K562 (cell line): ENCODE measurements at regions not wholly inside any gene's neighbourhood (a gene's known extent, or its start where the extent isn't known, plus 50 kb on each side); places are given as distances from the start of the nearest gene placed in this dataset.

Source experiments
- ATAC-seq: fragments of 200-7000 bp; cut with Tn5 transposase; 3 replicates; pipeline ENCODE4 v1.9.1; 2020; ENCODE audit warnings: moderate library complexity
- BruUV-seq: library from RNA; stranded (reverse); fragments of 400-500 nt; replicated peaks from 2 replicates; lab custom pipeline; 2021; lab: Mats Ljungman, UMichigan
- CTCF ChIA-PET: fragments of 300-600 bp; formaldehyde crosslinking; extraction: SDS; loops from one replicate; lab custom pipeline; 2021; ENCODE audit warnings: low intra/inter-chr PET ratio; lab: Yijun Ruan, JAX
- POLR2A ChIA-PET: fragments of 300-600, 350-650 bp; sonication (Branson Sonifier 250); formaldehyde crosslinking; extraction: SDS; loops from one replicate; lab custom pipeline; 2021; ENCODE audit warnings: antibody characterized with exemption, inconsistent platforms; lab: Yijun Ruan, JAX
- DNase-seq, 4 experiments: peaks; one replicate each; pipeline versions ENCODE4 v3.0.0 to v3.0.0-alpha.2; 2011 to 2018; ENCODE audit warnings: low spot score in 3 of 4, mixed read lengths in 3 of 4; ENCODE audit errors: extremely low read depth in 1 of 4
- FAIRE-seq: peaks from 2 replicates; lab custom pipeline; 2011; peaks lifted over from hg19 to GRCh38; lab: Jason Lieb, UNC
- H2AFZ ChIP-seq: 2 replicates; pipeline ENCODE4 v1.6.0; 2011; ENCODE audit warnings: low read depth, low read length, control low read depth, inconsistent platforms
- H3K27ac ChIP-seq: fragments of 200-600 bp; 3 replicates; pipeline ENCODE4 v1.8.0; 2011; ENCODE audit warnings: low read depth, mild to moderate bottlenecking, control low read depth, inconsistent platforms, low read length, moderate library complexity, mixed read lengths; ENCODE audit errors: extremely low read depth
- H3K27me3 ChIP-seq, 2 experiments: fragments of 300-600 bp in 1 of 2; 2 replicates in 1 of 2; 3 replicates in 1 of 2; pipeline versions ENCODE4 v1.6.0 to v1.8.0; 2011; ENCODE audit warnings: inconsistent platforms in 2 of 2, low read length in 2 of 2, mild to moderate bottlenecking in 1 of 2, mixed read lengths in 1 of 2, moderate library complexity in 1 of 2; ENCODE audit not compliant: control insufficient read depth in 2 of 2, insufficient read depth in 2 of 2
- H3K36me3 ChIP-seq: fragments of 300-600 bp; 3 replicates; pipeline ENCODE4 v1.8.0; 2011; ENCODE audit warnings: mild to moderate bottlenecking, low read length, inconsistent platforms; ENCODE audit not compliant: control insufficient read depth, insufficient read depth
- H3K4me1 ChIP-seq, 2 experiments: fragments of 200-600 bp in 1 of 2; replicated peaks in 1 of 2; 2 replicates in 1 of 2; 3 replicates in 1 of 2; pipeline versions ENCODE4 v1.5.1 to v1.8.0; 2011; ENCODE audit warnings: inconsistent platforms in 2 of 2, low read length in 2 of 2, mild to moderate bottlenecking in 1 of 2, mixed read lengths in 1 of 2, moderate library complexity in 1 of 2; ENCODE audit not compliant: control insufficient read depth in 2 of 2, insufficient read depth in 2 of 2
- H3K4me2 ChIP-seq: 2 replicates; pipeline ENCODE4 v1.6.1; 2011; ENCODE audit warnings: low read length, control low read depth, inconsistent platforms, mixed read lengths; ENCODE audit not compliant: insufficient read depth
- H3K4me3 ChIP-seq: fragments of 200-600 bp; sonication (generic), shearing (Covaris generic); 2 replicates; pipeline ENCODE4 v1.5.1; 2016; ENCODE audit warnings: control low read depth, inconsistent platforms
- H3K79me2 ChIP-seq: fragments of 200-600 bp; 3 replicates; pipeline ENCODE4 v1.8.0; 2011; ENCODE audit warnings: low read length, inconsistent platforms; ENCODE audit not compliant: control insufficient read depth, insufficient read depth
- H3K9ac ChIP-seq, 2 experiments: 2 replicates each; pipeline versions ENCODE4 v1.6.0 to v1.6.1; 2011; ENCODE audit warnings: low read depth in 2 of 2, low read length in 2 of 2, control low read depth in 1 of 2, inconsistent platforms in 1 of 2, mild to moderate bottlenecking in 1 of 2, mixed read lengths in 1 of 2; ENCODE audit not compliant: insufficient read depth in 1 of 2
- H3K9me1 ChIP-seq: one replicate; pipeline ENCODE4 v1.6.0; 2011; ENCODE audit warnings: inconsistent platforms, mild to moderate bottlenecking, low read length, moderate library complexity; ENCODE audit not compliant: control insufficient read depth, insufficient read depth
- H3K9me3 ChIP-seq: replicated peaks from 2 replicates; pipeline ENCODE4 v1.5.1; 2011; ENCODE audit warnings: low read depth, low read length, inconsistent platforms; ENCODE audit not compliant: control insufficient read depth, insufficient read depth
- H4K20me1 ChIP-seq: replicated peaks from 2 replicates; pipeline ENCODE4 v1.6.1; 2011; ENCODE audit warnings: low read length, inconsistent platforms, mixed read lengths; ENCODE audit not compliant: control insufficient read depth, insufficient read depth
- EZH2 ChIP-seq: IDR thresholded peaks from 2 replicates; pipeline ENCODE4 v1.6.1; 2012; ENCODE audit warnings: low read depth, mild to moderate bottlenecking, inconsistent platforms, low read length, borderline replicate concordance
- SP1 ChIP-seq: sonication (generic); formaldehyde crosslinking; IDR thresholded peaks from 2 replicates; pipeline ENCODE4 v1.8.1; 2022; ENCODE audit warnings: mild to moderate bottlenecking, missing genetic modification reagents
- TRIM24 ChIP-seq, 2 experiments: fragments of 450-650 bp; IDR thresholded peaks; 2 replicates each; pipeline ENCODE4 v1.6.1; 2016
- ZFP36 ChIP-seq: fragments of 150-350 bp; IDR thresholded peaks from 2 replicates; pipeline ENCODE4 v1.6.1; 2018; ENCODE audit warnings: low read length, low read depth; ENCODE audit not compliant: partially characterized antibody
- ZMIZ1 ChIP-seq, 2 experiments: fragments of 150-350 bp in 1 of 2; IDR thresholded peaks; 2 replicates each; pipeline ENCODE4 v1.6.1; 2012 to 2016; ENCODE audit warnings: low read depth in 2 of 2, low read length in 2 of 2, mild to moderate bottlenecking in 1 of 2, moderate library complexity in 1 of 2
- ZNF282 ChIP-seq: sonication (generic); formaldehyde crosslinking; IDR thresholded peaks from 2 replicates; pipeline ENCODE4 v1.8.1; 2023; ENCODE audit warnings: missing genetic modification reagents
- ZNF316 ChIP-seq: fragments of 450-650 bp; IDR thresholded peaks from 2 replicates; pipeline ENCODE4 v1.6.1; 2016
- ZNF77 ChIP-seq: fragments of 250-450 bp; sonication (Bioruptor Pico); IDR thresholded peaks from 2 replicates; pipeline ENCODE4 v1.5.0; 2020
- WGBS: fragments of 100-300 bp; shearing (Covaris generic); methylation state at CpG from one replicate; pipeline ENCODE4 v1.1.6; 2016; ENCODE audit warnings: low coverage, mixed read lengths; ENCODE audit not compliant: insufficient coverage; ENCODE audit errors: missing lambda C conversion rate; 5-methylcytosine and 5-hydroxymethylcytosine counted together
- in situ Hi-C: fragments of 300-500 bp; cut with MboI; formaldehyde crosslinking; loops from 4 replicates; pipeline ENCODE4 v1.15.0; 2018; ENCODE audit warnings: inconsistent platforms, mixed read lengths
- intact Hi-C: fragments of 100-400 bp; cut with micrococcal nuclease; formaldehyde crosslinking; loops from 2 replicates; pipeline ENCODE4 v1.14.2; 2022

GRCh38 chr4:14668296-14668695, 334.0 kb upstream of the CPEB2 start:
- Histone ChIP-seq H3K79me2 (no peaks in the 10 kb centered on the region), H3K36me3 (no peaks in the 10 kb centered on the region), H3K4me1 (no peaks in the 10 kb centered on the region), H3K4me3 (no peak overlapping the region), H3K27ac (no peak overlapping the region), H3K9ac (no peak overlapping the region), H3K9me3 (no peaks in the 10 kb centered on the region), H2AFZ (no peak overlapping the region), H3K9me1 (no peaks in the 10 kb centered on the region), H3K27me3 (no peaks in the 10 kb centered on the region), H3K4me2 (no peak overlapping the region), H4K20me1 (no peaks in the 10 kb centered on the region)
- POLR2A ChIA-PET = no interaction called here
- WGBS = 0% methylated on average over 1 of the region's 1 CpG
- CTCF ChIA-PET = no interaction called here
- ATAC-seq = no peak
- DNase-seq = no peak
- no TSS peak for BruUV-seq
- in situ Hi-C loops = no loop called here
- no peak for FAIRE-seq
- intact Hi-C loops = no loop called here
- no peak for TF ChIP-seq ZNF282 (CRISPR knock-in tag)

GRCh38 chr4:14669371-14669770, 332.9 kb upstream of the CPEB2 start:
- Histone ChIP-seq H2AFZ (no peak overlapping the region), H3K36me3 (no peaks in the 10 kb centered on the region), H3K9me3 (no peaks in the 10 kb centered on the region), H3K9me1 (no peaks in the 10 kb centered on the region), H3K27ac (no peak overlapping the region), H3K79me2 (no peaks in the 10 kb centered on the region), H3K4me3 (no peak overlapping the region), H3K4me2 (no peak overlapping the region), H3K27me3 (no peaks in the 10 kb centered on the region), H3K4me1 (no peaks in the 10 kb centered on the region), H4K20me1 (no peaks in the 10 kb centered on the region), H3K9ac (no peak overlapping the region)
- DNase-seq (no peak), FAIRE-seq (no peak), ATAC-seq (no peak)
- 3% methylated on average over 5 of the region's 5 CpGs for whole genome bisulfite sequencing
- CTCF ChIA-PET = no interaction called here
- intact Hi-C loops (no loop called here), in situ Hi-C loops (no loop called here)
- no TSS peak for BruUV-seq
- POLR2A ChIA-PET = no interaction called here
- TF ChIP-seq EZH2 = no peak
- no peak for TF ChIP-seq ZFP36
- no peak for TF ChIP-seq SP1 (CRISPR knock-in tag)
- TF ChIP-seq TRIM24 (IDR thresholded peaks at IDR 0.05) = no peak
- TF ChIP-seq ZNF77 (CRISPR knock-in tag) = no peak
- no peak for TF ChIP-seq ZMIZ1 (IDR thresholded peaks at IDR 0.05; ENCODE audit: low read depth in 2 of 2, low read length in 2 of 2)
- no peak for TF ChIP-seq ZNF316
